Thyroid gland (tissue), 4 donors: ENCODE measurements at regions not wholly inside any gene's neighbourhood (a gene's known extent, or its start where the extent isn't known, plus 50 kb on each side); places are given as distances from the start of the nearest gene placed in this dataset.

ENCODE experiments used
- POLR2A ChIP-seq, 2 donors: fragments of 450-650 bp; IDR thresholded peaks; one replicate each; pipeline ENCODE4 v1.6.1; 2017; ENCODE audit warnings: antibody characterized with exemption in 2 of 2, mild to moderate bottlenecking in 2 of 2, moderate library complexity in 1 of 2
- TF ChIP-seq, protein P1 (sequence below), 6 experiments: fragments of 200-600 bp in 3 of 6; fragments of 450-650 bp in 3 of 6; sonication (generic) in 3 of 6; IDR thresholded peaks; one replicate each; pipeline ENCODE4 v1.5.1; 2016 to 2019; ENCODE audit warnings: antibody characterized with exemption in 6 of 6, mild to moderate bottlenecking in 2 of 6, inconsistent platforms in 1 of 6, moderate library complexity in 1 of 6

DNA sequence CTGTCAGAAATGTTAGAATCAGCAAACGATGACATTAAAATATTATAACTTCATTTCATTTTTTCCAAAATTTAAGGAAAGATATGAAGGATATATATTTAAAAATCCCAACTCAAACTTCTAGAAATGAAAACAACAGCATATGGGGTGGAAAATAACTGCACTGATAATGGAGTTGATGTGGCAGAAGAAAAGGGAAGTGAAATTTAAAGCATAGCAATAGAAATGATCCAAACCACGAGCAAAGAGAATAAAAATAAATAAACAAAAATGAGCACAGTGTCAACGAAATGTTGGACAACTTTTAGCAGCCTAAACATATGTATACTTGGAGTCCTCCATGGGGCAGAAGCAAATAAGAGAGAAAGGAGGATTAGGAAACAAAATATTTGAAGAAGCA lies 280.2 kb downstream of the KCNJ3 start:
- TF ChIP-seq POLR2A (IDR thresholded peaks at IDR 0.05), result no peak
- TF ChIP-seq, protein P1, sequence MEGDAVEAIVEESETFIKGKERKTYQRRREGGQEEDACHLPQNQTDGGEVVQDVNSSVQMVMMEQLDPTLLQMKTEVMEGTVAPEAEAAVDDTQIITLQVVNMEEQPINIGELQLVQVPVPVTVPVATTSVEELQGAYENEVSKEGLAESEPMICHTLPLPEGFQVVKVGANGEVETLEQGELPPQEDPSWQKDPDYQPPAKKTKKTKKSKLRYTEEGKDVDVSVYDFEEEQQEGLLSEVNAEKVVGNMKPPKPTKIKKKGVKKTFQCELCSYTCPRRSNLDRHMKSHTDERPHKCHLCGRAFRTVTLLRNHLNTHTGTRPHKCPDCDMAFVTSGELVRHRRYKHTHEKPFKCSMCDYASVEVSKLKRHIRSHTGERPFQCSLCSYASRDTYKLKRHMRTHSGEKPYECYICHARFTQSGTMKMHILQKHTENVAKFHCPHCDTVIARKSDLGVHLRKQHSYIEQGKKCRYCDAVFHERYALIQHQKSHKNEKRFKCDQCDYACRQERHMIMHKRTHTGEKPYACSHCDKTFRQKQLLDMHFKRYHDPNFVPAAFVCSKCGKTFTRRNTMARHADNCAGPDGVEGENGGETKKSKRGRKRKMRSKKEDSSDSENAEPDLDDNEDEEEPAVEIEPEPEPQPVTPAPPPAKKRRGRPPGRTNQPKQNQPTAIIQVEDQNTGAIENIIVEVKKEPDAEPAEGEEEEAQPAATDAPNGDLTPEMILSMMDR (IDR thresholded peaks at IDR 0.05), result no peak
